A673 (cell line): ENCODE measurements at regions not wholly inside any gene's neighbourhood (a gene's known extent, or its start where the extent isn't known, plus 50 kb on each side); places are given as distances from the start of the nearest gene placed in this dataset.

ENCODE experiments used
- BruUV-seq: library from RNA; stranded (reverse); fragments of 400-500 nt; replicated peaks from 2 replicates; lab custom pipeline; 2021; lab: Mats Ljungman, UMichigan
- CTCF ChIA-PET: fragments of 300-600 bp; sonication (Branson Sonifier 250); formaldehyde crosslinking; loops from one replicate; lab custom pipeline; 2022; ENCODE audit warnings: antibody characterized with exemption; lab: Charles Lee
- POLR2A ChIA-PET: fragments of 300-600 bp; sonication (Branson Sonifier 250); formaldehyde crosslinking; loops from one replicate; lab custom pipeline; 2022; ENCODE audit warnings: antibody characterized with exemption; ENCODE audit not compliant: low non-redundant PET; lab: Charles Lee
- DNase-seq: peaks from one replicate; pipeline ENCODE4 v3.0.0-alpha.2; 2015; ENCODE audit warnings: low spot score
- H3K27ac ChIP-seq: fragments of 200-600 bp; sonication (generic); 2 replicates; pipeline ENCODE4 v1.5.1; 2016; ENCODE audit warnings: mixed run types, low read depth, mild to moderate bottlenecking, mixed read lengths, antibody characterized with exemption, low read length; ENCODE audit not compliant: poor library complexity, severe bottlenecking
- H3K27me3 ChIP-seq: fragments of 200-600 bp; sonication (generic); replicated peaks from 2 replicates; pipeline ENCODE4 v1.6.1; 2017; ENCODE audit warnings: mixed run types, low read depth, mild to moderate bottlenecking, mixed read lengths, antibody characterized with exemption, low read length; ENCODE audit not compliant: insufficient read depth, poor library complexity
- H3K36me3 ChIP-seq: fragments of 200-600 bp; sonication (generic); 2 replicates; pipeline ENCODE4 v1.6.1; 2016; ENCODE audit warnings: mixed run types, mild to moderate bottlenecking, mixed read lengths, antibody characterized with exemption, low read length; ENCODE audit not compliant: insufficient read depth, poor library complexity, severe bottlenecking
- H3K4me1 ChIP-seq: fragments of 200-600 bp; sonication (generic); 2 replicates; pipeline ENCODE4 v1.6.1; 2017; ENCODE audit warnings: mixed run types, mild to moderate bottlenecking, mixed read lengths, antibody characterized with exemption, low read length; ENCODE audit not compliant: insufficient read depth, poor library complexity, severe bottlenecking
- H3K4me3 ChIP-seq: fragments of 200-600 bp; sonication (generic); 2 replicates; pipeline ENCODE4 v1.5.1; 2016; ENCODE audit warnings: low read depth, mixed run types, mild to moderate bottlenecking, mixed read lengths, low read length; ENCODE audit not compliant: poor library complexity, severe bottlenecking
- H3K9me3 ChIP-seq: fragments of 200-600 bp; sonication (generic); 2 replicates; pipeline ENCODE4 v1.6.1; 2016; ENCODE audit warnings: mixed run types, low read depth, mild to moderate bottlenecking, mixed read lengths, antibody characterized with exemption, low read length; ENCODE audit not compliant: poor library complexity, severe bottlenecking
- CTCF ChIP-seq: fragments of 300-800, 200-600 bp; sonication (generic); conservative IDR thresholded peaks from 2 replicates; pipeline ENCODE4 v1.5.1; 2017; ENCODE audit warnings: low read depth, mild to moderate bottlenecking, antibody characterized with exemption, low read length, moderate library complexity, mixed read lengths
- EZH2 ChIP-seq: fragments of 200-600 bp; sonication (generic); IDR thresholded peaks from 2 replicates; pipeline ENCODE4 v1.6.1; 2017; ENCODE audit warnings: borderline replicate concordance, low read depth, mild to moderate bottlenecking, mixed read lengths, antibody characterized with exemption, low read length; ENCODE audit not compliant: poor library complexity, severe bottlenecking
- intact Hi-C: fragments of 100-400 bp; cut with micrococcal nuclease; formaldehyde crosslinking; loops from one replicate; pipeline ENCODE4 v1.10.0; 2022; ENCODE audit not compliant: unreplicated experiment

DNA sequence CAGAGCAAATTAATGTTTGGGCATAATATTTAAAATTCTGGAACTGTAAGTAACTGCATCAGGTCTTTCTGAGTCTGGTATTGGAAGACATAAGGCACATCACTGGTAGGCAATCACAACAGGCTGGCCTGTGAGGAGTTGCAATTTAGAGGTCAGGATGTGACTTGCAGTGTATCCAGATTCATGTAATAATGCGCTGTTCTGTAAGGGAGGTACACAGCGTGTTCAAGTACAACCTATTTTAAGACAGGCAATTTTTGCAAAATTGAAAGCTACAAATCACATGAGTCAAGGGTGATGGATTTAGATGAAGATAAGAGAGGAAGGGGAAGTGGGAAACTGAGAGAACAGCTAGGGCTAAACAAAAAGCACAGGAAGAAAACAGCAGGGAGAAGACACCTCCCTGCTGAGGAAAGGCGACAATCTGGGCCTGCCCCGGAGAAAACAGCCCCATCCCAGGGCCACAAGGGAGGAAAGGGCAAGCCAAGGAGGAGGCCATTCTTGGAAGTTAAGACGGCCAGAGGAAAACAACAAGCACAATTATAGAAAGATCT, 138.1 kb downstream of the LACC1 start:
- intact Hi-C loops: no loop called here
- no peaks in the 10 kb centered on the region for H3K36me3 ChIP-seq
- TF ChIP-seq CTCF (no peak), EZH2 (no peak)
- CTCF ChIA-PET: no interaction called here
- BruUV-seq: no TSS peak
- POLR2A ChIA-PET: no interaction called here
- H3K4me3 ChIP-seq: no peak overlapping the region
- H3K9me3 ChIP-seq: no peaks in the 10 kb centered on the region
- H3K27me3 ChIP-seq: no peaks in the 10 kb centered on the region
- no peak overlapping the region for H3K27ac ChIP-seq
- peak; percentile 67 for DNase-seq
- no peaks in the 10 kb centered on the region for H3K4me1 ChIP-seq

- H3K36me3 ChIP-seq: no peaks in the 10 kb centered on the region
- ChIA-PET POLR2A (no interaction called here), CTCF (no interaction called here)
- no peak for DNase-seq
- no TSS peak for BruUV-seq
- H3K27me3 ChIP-seq: no peaks in the 10 kb centered on the region
- H3K27ac ChIP-seq: no peak overlapping the region
- intact Hi-C loops: no loop called here
- H3K9me3 ChIP-seq: no peaks in the 10 kb centered on the region
- H3K4me3 ChIP-seq: no peak overlapping the region
- no peaks in the 10 kb centered on the region for H3K4me1 ChIP-seq
- TF ChIP-seq CTCF: no peak
Observed at GRCh38 chr13:44019651-44020050, 139.9 kb downstream of the LACC1 start.

DNA sequence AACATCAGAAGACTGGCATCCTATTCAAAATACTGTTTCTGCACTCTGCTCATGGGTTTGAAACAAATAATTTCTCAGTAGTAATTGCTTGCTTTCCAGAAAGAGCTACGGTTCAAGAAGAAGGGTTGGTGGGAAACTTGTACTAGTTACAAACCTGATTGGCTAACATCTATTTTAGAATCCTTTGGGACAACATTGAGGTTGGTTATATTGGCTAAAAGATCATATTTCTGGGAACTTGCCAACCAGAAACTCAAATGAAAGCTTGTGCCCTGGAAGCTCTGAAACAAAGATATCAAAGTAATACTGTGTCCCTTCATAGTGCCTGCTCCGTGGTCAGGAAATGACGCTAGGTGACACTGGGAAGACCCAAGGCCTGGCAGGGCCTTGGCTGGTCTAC, 141.7 kb downstream of the LACC1 start:
- ChIA-PET CTCF (no interaction called here), POLR2A (no interaction called here)
- no TSS peak for BruUV-seq
- no peaks in the 10 kb centered on the region for H3K9me3 ChIP-seq
- H3K27me3 ChIP-seq: no peaks in the 10 kb centered on the region
- no peaks in the 10 kb centered on the region for H3K4me1 ChIP-seq
- H3K36me3 ChIP-seq: no peaks in the 10 kb centered on the region
- H3K27ac ChIP-seq: no peak overlapping the region
- TF ChIP-seq CTCF (no peak), EZH2 (no peak)
- H3K4me3 ChIP-seq: no peak overlapping the region
- intact Hi-C loops: no loop called here
- DNase-seq: no peak
